ENCODE measurements at regions not wholly inside any gene's neighbourhood (a gene's known extent, or its start where the extent isn't known, plus 50 kb on each side); places are given as distances from the start of the nearest gene placed in this dataset.

GRCh38 chr2:133863106-133863800 lies 295.0 kb upstream of the NCKAP5 start:
- ATAC-seq = no peak
- Histone ChIP-seq H3K27ac (no peak overlapping the region), H3K4me1 (no peaks in the 10 kb centered on the region), H3K27me3 (peaks cover 18% of the 10 kb centered on the region), H3K9me3 (no peaks in the 10 kb centered on the region), H3K4me3 (no peak overlapping the region), H3K36me3 (no peaks in the 10 kb centered on the region)
- 80 to 100% methylated on average over 4 to 6 of the region's 8 CpGs for WGBS, 2 donors (ENCODE audit: low coverage in 1 of 2)
- TF ChIP-seq POLR2A (IDR thresholded peaks at IDR 0.05) = no peak
- TF ChIP-seq POLR2AphosphoS5 (IDR thresholded peaks at IDR 0.05) = no peak
- TF ChIP-seq CTCF (IDR thresholded peaks at IDR 0.05) = no peak
- no peak for TF ChIP-seq EP300 (IDR thresholded peaks at IDR 0.05)

GRCh38 chr2:133865141-133865540 lies 296.9 kb upstream of the NCKAP5 start:
- Histone ChIP-seq H3K9me3 (no peaks in the 10 kb centered on the region), H3K4me1 (no peaks in the 10 kb centered on the region), H3K4me3 (no peak overlapping the region), H3K27me3 (peaks cover 18% of the 10 kb centered on the region), H3K36me3 (no peaks in the 10 kb centered on the region), H3K27ac (no peak overlapping the region)
- ATAC-seq = no peak
- TF ChIP-seq CTCF (IDR thresholded peaks at IDR 0.05) = no peak
- TF ChIP-seq EP300 (IDR thresholded peaks at IDR 0.05) = no peak
- TF ChIP-seq POLR2AphosphoS5 (IDR thresholded peaks at IDR 0.05) = no peak
- no peak for TF ChIP-seq POLR2A (IDR thresholded peaks at IDR 0.05)
- whole genome bisulfite sequencing, 2 donors (ENCODE audit: low coverage in 1 of 2) = 71 to 83% methylated on average over 1 of the region's 1 CpG

- H3K27me3 ChIP-seq = peaks cover 18% of the 10 kb centered on the region
- no peaks in the 10 kb centered on the region for H3K4me1 ChIP-seq
- no peak overlapping the region for H3K27ac ChIP-seq
- TF ChIP-seq POLR2AphosphoS5 (IDR thresholded peaks at IDR 0.05) (no peak), CTCF (IDR thresholded peaks at IDR 0.05) (no peak), POLR2A (IDR thresholded peaks at IDR 0.05) (no peak)
- H3K4me3 ChIP-seq = no peak overlapping the region
- ATAC-seq = no peak
- 28 to 53% methylated on average over 2 of the region's 2 CpGs for WGBS, 2 donors (ENCODE audit: low coverage in 1 of 2)
- H3K9me3 ChIP-seq = peaks cover 0 to 8% (median 0%) of the 10 kb centered on the region in 3 donors
- H3K36me3 ChIP-seq = no peaks in the 10 kb centered on the region
Measured at GRCh38 chr2:133867166-133867565, 298.9 kb upstream of the NCKAP5 start.

- Histone ChIP-seq H3K9me3 (peaks cover 0 to 8% (median 0%) of the 10 kb centered on the region in 3 donors), H3K4me3 (no peak overlapping the region), H3K4me1 (no peaks in the 10 kb centered on the region), H3K36me3 (no peaks in the 10 kb centered on the region), H3K27ac (no peak overlapping the region), H3K27me3 (no peaks in the 10 kb centered on the region)
- TF ChIP-seq POLR2AphosphoS5 (IDR thresholded peaks at IDR 0.05) = no peak
- no peak for TF ChIP-seq POLR2A (IDR thresholded peaks at IDR 0.05)
- TF ChIP-seq EP300 (IDR thresholded peaks at IDR 0.05) = no peak
- TF ChIP-seq CTCF (IDR thresholded peaks at IDR 0.05) = no peak
- 55 to 80% methylated on average over 2 to 4 of the region's 4 CpGs for WGBS, 2 donors (ENCODE audit: low coverage in 1 of 2)
- ATAC-seq = no peak
Measured at GRCh38 chr2:133871545-133872209, 303.4 kb upstream of the NCKAP5 start.

- H3K4me3 ChIP-seq = no peak overlapping the region
- H3K9me3 ChIP-seq = no peaks in the 10 kb centered on the region
- TF ChIP-seq POLR2A (IDR thresholded peaks at IDR 0.05) (no peak), CTCF (IDR thresholded peaks at IDR 0.05) (no peak), EP300 (IDR thresholded peaks at IDR 0.05) (no peak), POLR2AphosphoS5 (IDR thresholded peaks at IDR 0.05) (no peak)
- H3K36me3 ChIP-seq = no peaks in the 10 kb centered on the region
- 88 to 91% methylated on average over 1 to 3 of the region's 5 CpGs for WGBS, 2 donors (ENCODE audit: low coverage in 1 of 2)
- H3K27me3 ChIP-seq = peaks cover 10% of the 10 kb centered on the region
- H3K27ac ChIP-seq = no peak overlapping the region
- no peaks in the 10 kb centered on the region for H3K4me1 ChIP-seq
- ATAC-seq = no peak
Measured at GRCh38 chr2:133878326-133878725, 310.1 kb upstream of the NCKAP5 start.

All from gastroesophageal sphincter (tissue), 4 donors.